ENCODE measurements at regions not wholly inside any gene's neighbourhood (a gene's known extent, or its start where the extent isn't known, plus 50 kb on each side); places are given as distances from the start of the nearest gene placed in this dataset.
A peak's percentile ranks its signal among the peaks of the same experiment; 100 is the strongest.

DNA sequence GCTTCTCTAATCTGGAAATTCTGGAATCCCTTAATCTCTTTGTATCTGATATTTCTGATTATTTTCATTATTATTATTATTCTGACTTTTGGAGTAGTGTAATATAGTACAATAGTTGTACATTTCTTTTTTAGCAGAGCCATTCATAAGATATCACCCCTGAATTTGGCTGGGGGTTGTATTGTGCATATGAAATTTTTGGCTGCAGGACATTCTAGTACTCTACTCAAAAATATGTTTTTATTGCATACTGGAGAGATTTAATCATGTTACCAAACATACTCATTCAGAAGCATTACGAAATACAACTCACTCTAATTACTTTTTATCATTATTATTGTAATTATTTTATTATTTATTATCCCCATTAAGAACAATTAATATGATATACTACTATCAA, 589.7 kb upstream of the KCNMB2 start:
- no peak for DNase-seq

DNA sequence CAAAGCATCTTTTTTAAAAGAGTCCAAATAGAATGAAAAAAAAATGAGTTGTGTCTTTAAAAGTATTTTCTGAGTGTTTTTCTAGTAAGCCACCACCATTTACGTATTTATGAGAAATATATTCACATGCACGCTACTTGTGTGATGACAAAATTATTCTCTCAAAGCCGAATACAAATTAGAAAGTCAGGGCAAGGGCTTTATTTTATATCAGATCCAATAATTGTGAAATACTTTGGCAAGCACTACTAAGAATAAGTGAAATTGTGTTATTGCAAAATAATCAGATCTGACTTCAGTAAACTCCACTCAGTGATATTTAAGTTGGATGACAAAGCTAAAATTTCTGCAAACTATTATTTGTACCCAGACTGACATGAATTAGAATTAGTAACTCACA, 589.3 kb upstream of the KCNMB2 start:
- peak in 2 of 4 experiments; percentile 45 to 47 for DNase-seq

DNA sequence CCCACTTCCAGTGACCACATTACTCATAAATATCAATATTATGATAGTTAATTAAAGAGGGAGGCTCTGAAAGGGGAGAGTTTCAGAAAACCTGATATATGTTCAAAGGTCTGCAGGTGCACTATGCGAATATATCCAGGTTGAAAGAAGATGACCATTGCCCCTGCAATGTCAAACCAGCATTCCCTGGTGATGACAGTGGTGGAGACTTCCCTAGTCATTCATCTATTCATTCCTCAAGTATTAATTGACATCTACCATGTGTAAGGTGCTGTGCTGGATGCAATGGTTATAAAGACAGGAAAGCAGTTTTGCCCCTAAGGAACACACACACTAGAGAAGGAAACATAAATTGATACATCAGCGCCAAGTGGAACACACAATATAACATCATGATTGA, 588.3 kb upstream of the KCNMB2 start:
- DNase-seq: no peak

DNA sequence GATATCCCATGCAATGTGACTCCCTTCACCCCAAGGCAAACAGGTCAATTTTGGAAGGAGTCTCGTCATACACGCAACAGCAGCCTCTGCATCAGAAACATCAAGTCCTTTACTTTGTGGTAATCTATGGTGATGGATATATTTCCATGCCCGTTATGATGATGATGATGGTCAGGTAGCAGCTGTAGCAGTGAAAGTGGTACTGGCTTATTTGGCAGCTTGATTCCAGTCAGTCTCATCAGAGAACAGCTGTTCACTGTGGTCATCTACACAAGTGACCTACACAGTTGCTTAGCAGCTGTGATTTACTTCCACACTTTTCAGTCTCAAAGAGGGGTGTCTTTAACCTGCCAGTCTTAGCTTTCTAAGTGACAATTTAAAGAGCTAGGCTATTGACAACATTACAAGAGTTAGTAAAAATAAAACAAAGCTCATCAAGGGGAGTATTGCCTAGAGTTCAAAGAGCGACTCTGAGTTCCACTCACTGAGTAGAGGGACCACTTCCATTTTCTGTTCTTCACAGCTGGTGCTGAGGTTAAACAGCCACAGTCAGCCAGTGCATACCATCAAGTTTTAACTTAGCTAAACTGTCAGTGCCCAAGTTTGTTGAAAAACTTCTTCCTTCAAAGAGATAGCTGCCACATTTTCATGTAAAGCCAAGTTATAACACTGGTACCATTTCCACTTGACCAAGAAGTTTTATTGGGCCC, 587.4 kb upstream of the KCNMB2 start:
- no peak for DNase-seq

DNA sequence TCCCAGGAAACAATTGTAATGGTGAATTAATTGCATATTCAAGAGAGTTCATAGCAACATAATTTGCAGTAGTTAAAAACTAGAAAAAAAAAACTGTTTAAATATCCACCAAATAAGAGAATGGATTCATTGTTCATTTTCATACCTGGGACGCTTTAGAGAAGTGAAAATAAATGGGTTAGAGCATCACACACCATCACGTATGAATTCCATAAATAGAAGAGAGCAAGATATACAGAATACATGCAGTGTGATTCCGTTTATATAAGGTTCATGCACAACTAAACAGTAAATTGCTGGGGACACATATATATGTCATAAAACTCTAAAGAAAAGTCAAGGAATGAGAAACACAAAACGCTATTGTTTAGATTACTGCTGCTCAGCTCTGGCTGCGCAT, 577.0 kb upstream of the KCNMB2 start:
- no peak for DNase-seq

DNA sequence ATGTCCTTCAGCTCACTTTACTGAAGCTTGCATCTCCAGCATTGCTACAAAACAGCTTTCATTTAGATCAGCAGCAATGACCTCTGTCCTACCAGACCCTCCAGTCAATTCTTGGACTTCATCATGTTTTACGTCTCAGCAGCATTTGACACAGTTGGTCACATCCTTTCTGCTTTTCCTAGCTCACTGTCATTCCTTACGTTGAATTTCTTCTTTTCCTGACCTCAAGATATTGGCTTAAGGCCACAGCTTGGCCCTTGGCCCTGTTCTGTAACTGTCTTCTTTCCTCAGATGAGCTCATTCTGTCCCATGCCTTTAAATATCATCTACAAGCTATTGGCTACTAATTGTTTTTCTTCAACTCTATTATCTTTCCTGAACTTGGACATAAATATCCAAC, 576.2 kb upstream of the KCNMB2 start:
- DNase-seq: peak in 1 of 4 experiments; percentile 6

DNA sequence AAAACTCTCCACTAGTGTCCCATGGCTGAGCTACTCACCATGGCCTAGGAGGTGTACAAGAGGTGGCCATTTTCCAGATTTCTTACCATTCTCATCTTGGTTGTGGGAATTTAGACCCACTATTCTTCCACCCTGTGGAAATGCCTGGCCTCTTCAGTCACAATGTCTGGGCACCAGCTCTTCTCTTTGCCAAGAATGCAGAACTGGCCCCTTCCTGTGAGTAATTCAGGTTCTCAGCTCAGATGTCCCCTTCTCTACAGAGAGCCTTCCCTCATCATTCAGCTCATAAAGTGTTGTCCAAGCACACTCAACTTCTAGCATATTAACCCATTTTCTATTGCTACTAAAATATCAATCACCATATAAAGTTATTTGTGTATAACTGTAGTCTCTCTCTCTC, 575.5 kb upstream of the KCNMB2 start:
- DNase-seq: peak in 2 of 4 experiments; percentile 19

DNA sequence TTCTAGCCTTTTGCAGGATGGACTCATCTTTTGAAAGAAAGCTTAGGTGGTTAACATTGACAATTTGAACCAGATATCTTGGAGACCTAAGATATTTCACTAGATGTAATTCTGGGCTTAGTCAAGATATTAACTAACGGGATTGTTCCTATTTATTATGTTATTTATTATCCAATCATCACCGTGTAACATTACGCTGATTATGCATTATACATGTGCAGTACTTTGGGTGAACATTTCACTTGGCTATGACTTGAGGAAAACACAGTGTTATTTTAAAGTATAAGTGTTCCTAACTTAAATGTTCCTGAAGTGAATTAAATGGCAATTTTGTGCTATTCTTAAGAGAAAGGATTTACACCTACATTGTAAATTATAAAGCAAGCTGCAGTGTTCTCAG, 574.5 kb upstream of the KCNMB2 start:
- no peak for DNase-seq

DNA sequence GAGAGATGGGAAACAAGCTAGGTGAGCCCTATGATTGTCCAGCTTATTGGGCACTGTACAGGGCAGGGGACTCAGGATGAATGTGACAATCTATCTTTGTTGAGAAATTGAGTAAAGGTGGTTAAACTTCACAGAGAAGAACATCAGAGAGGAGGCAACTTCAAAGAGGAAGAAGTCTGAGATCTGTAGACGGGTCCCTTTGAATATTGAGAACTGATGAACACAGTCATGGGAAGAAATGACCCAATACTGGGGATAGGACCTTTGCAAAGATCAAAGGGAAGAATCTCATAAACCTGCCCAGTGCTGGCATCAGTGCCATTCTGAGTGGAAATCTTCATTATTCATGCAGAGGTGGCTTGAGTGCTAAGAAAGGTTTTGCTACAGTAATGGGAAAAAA, 569.7 kb upstream of the KCNMB2 start:
- DNase-seq: no peak

DNA sequence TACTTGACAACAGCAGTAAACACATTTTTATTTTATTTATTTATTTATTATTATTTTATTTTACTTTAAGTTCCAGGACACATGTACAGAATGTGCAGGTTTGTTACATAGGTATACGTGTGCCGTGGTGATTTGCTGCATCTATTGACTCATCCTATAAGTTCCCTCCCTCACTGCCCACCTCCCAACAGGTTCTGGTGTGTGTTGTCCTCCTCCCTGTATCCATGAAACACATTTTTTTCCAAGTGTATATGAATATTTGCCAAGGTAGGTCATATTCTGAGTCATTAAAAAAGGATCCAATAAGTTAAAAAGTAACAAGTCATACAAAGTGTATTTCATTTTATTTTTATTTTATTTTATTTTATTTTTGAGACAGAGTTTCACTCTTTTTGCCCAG, 567.3 kb upstream of the KCNMB2 start:
- no peak for DNase-seq

DNA sequence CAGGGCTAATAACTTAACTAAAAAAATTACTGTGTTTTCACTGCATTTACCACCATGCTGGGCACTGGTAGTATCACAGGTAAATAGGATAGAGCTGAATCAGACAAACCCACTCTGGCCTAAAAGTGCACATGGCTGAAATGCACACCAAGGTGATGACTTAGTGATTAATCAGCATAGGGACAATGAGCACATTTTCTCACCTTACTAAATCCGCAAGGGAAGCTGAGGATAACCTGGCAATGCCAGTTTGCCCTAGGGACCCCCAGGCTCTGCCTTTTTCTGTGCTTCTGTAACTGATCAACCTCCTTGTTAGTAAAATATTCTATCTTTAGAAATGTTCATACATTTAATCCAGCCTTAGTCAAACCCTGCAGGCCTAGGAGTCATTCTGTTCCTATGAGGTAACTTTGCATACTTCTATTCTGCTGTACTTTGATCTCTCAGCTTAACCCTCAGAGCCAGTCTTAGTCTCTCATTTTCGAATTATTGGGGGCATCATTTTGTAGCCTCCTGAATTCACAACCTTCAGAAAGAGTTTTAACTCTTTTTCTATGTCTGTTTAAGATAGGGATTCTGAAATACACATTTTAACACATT, 562.9 kb upstream of the KCNMB2 start:
- no peak for DNase-seq

DNA sequence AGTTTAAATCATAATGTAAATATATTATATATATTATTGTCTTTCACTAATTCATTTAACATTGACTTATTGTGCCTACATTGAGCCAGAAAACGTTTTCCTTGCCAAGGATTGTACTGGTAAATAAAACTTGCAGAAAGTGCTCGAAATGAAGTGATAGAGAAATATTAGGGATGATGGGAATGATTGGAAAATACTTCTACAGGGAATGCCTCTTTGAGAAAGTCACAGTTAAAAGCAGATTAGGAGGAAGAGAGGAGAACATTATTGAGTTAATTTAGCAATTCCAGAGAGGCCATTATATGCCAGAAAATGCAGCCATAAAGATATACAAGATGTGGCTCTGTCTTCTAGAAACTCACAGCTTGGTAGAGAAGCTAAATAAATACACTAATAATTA, 560.0 kb upstream of the KCNMB2 start:
- DNase-seq: no peak

DNA sequence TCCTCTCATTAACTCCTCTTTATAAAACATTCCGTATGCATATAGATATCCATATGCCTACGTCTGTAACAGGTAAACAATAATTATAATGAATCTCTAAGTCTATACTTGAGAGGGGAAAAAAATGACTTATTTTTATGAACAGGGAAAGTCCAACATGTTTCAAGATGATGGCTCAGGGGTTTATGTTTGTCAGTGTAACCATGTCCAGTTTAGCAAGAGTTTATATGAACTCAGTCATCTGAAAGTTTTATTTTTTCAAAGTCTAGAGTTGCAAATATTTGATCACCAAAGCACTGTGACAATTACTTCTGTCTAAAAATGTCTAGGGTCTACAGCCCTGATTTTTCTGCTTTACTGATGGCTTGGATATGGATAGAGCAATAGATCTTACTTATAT, 559.4 kb upstream of the KCNMB2 start:
- DNase-seq: no peak

DNA sequence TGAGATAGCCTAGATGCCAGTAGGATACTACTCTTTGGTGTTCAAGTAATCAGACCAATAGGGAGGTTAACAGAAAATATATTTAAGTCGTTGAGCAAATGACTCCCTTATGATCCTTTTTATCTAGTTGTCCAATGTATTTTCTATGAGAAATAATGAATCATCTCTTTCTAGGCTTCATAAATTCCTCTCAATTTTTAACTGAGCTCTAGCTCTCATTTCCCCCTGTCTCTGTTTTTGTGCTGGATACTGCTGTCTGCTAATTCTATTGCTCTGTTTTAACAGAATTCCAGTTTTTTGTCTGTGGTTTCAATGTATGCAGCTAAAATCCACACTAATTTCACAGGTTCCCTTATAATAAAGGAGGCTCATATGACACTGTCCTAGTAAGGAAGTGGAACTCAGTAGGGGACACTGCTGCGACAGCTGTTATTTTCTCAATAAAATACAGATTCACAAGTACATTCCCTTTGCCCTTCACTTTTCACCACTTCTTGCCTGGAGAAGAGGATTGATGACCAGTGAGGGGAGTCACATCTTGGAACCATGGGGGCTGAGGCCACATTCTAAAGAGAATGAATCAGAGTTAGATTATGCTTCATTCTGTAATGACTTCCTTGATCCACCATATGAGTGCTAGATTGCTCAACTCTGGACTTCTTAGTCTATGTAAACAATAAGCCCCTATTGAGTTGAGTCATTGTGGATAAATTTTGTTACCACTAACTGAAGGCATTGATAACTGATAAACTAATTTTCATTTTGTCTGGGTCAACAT, 558.7 kb upstream of the KCNMB2 start:
- peak; percentile 28 to 65 (median 45) for DNase-seq

DNA sequence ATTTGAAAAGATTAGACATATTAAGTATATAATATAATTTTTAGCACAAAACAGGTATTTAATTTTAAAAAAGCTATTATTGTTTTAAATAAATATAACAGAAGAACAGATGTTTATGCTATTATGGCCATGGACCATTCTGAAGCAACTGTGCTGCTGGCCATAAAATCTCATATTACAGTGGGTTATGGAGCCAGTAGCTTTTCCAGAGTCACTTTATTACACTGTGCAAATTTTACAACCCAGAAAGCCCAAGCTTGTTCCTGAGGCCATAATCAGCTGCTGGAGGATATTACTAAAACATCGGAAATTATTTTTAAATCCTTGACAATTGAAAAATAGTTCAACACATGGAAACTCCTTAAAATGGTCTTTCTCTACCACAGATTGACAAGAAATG, 557.3 kb upstream of the KCNMB2 start:
- no peak for DNase-seq

DNA sequence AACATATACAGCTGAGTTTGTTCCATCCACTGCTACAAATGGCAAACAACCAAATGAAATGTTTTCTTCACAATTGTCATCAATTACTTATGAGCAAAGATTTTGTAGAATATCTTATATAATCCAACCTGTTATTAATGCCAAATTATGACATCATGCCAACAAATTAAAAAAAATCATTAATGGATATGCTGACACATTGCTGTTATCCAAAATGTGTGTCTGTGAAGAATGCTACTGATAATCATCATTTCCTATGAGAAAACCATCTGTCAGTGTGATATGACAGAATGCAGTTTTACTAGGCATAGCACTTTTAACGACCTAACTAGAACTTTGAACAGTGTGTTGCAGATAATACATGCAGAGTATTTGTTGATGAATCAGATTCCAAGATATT, 556.5 kb upstream of the KCNMB2 start:
- DNase-seq: no peak

DNA sequence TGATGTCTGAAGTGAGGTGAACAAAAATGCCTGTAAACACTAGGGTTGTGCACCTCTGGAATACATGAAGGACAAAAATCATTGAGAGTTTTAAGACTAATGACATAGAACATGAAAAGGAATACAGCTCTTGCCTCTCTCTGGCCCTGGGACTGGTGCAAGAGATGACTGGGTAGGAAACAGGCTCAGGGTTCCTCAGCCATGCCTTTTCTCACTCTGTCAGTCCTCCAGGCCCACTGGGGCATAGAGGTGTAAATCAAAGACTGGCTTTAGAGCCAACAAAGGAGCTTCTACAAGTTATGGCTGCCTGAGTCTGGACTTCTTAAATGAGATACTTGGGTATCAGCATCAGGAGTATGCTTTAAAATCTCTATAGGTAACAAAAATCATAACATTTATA, 554.7 kb upstream of the KCNMB2 start:
- no peak for DNase-seq

DNA sequence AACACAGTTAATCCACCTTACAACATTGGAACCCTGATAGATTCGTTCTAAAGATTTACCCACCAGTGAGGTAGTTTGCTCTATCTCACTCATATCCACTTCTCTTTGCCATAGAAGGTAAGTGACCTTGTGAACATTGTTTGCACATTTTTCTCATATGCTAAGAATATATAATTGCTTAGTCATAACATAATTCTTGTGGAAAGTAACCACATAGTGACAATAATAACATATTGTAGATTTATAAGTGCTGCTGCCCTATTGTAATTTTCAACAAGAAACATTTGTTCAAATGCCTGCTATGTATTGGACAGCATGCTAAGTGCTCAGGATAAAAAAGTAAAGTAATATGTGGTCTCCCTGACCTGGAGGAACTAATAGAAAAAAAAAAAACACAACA, 554.2 kb upstream of the KCNMB2 start:
- DNase-seq: no peak

DNA sequence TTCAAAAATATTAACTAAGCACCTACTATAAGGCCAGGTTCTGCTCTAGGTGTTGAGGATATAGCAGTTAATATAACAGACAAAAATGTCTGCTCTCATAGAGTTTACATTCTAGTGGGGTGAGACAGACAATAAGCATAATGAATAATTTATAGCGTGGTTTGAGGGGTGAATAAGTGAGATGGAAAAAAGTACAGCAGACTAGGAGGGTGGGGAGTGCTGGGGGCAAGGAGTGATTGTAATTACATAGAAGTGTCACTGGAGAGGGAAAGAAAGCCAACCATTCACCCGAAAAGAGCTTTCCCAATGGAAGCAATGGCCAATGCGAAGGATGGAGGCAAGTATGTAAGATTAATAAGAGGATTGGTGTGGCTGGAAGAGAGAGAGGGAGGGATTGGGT, 552.9 kb upstream of the KCNMB2 start:
- no peak for DNase-seq

DNA sequence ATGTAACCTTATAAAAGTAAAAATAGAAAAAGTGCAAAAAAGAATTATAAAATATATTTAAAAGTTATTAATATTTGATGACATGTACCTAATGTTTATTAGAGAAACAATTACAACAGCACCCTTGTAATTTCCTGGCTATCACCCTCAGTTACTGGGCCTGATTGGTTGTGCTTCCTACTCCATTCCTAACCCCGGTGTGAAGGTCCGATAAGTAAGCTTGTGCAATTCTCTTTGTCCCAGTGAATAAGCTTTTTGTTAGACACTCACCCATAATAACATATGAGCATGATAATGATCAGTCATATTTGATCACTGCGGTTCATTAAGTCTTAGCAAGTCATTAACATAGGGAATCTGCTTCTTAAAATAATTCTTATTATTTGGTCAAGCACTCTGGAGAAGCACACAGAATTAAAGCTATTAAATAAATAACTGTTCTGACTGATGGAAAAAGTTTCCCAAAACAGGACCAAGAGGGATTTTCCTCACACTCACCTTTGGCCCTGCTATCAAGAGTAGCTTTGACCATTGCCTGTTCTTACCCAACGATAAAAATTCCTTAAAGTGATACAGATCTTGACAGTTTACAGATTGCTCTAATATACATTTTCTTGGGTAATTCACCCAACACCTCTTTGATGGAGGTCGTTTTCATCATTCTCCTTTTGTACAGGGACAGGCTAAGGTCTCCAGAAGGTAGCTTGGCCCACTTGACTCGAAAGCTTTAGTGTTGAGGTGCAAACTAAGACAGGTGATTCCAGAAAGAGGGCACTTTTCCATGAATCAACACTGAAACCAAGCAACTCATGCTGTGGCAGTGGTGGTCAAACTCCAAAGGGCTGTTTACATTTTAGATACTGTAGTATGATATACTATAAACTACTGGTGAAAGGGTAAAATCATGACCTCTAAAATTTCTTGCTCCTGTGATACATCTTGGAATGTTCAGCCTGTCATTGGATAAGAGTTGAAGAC, 543.0 kb upstream of the KCNMB2 start:
- DNase-seq: no peak

DNA sequence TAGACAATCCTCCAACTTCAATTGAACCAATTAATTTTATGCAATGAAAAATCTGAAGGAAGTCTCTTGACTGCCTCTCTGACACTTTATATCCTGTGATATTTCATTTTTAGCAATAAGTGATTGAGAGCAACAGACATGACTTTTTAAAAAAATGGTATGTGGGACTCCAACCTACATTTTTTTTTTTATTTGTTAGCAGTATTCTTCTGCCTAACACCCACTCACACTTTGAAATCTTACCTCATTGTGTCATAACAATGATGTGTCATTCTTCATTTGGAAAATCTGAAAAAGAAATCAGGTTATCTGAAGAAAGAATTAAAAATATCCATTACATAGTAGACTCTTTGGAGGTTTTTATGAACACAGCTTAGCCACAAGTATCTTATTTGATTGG, 541.3 kb upstream of the KCNMB2 start:
- peak; percentile 13 to 75 (median 46) for DNase-seq

DNA sequence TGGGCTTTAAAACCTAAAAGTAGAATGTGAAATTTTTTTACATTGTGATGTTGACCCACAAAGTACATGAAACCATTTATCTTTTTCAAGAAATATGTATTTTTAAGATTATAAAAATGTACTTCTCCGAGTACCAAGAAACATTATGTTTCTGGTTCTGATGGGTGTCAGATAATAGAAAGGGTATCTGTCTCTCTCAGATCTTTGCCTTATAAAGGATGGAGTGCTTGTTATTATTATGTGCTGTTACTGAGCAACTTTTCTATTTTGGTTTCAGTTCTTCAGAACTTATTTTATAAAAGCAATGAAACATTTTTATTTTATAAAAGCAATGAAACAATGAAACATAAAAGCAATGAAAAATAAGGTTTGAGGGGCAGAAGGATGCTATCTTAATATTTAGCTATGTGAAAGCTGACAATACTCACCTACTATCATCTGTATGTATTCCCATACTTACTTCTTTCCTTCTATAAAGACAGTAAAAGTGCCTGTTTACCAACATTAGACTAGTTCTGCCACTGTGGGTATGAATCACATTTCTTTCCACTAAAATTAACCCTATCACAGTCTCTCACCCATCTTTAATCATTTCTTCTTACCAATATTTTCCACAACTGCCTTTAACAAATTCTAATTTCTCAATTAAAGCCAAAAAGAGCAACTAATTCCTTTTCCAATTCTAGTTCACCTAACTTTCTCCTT, 540.7 kb upstream of the KCNMB2 start:
- DNase-seq: no peak
